NB4 (cell line): ENCODE measurements at regions not wholly inside any gene's neighbourhood (a gene's known extent, or its start where the extent isn't known, plus 50 kb on each side); places are given as distances from the start of the nearest gene placed in this dataset.

Experiments
- MYC ChIP-seq: IDR thresholded peaks from 2 replicates; pipeline ENCODE4 v1.6.1; 2011; ENCODE audit warnings: low read depth, low read length
- POLR2A ChIP-seq: IDR thresholded peaks from 2 replicates; pipeline ENCODE4 v1.6.1; 2011; ENCODE audit warnings: mild to moderate bottlenecking; ENCODE audit not compliant: insufficient read length; ENCODE audit errors: extremely low read depth
- TF ChIP-seq, protein P1 (sequence below): IDR thresholded peaks from one replicate; pipeline ENCODE4 v1.5.1; 2012; ENCODE audit warnings: low read depth, low read length
- TF ChIP-seq, protein P2 (sequence below): IDR thresholded peaks from 2 replicates; pipeline ENCODE4 v1.6.1; 2011; ENCODE audit warnings: low read depth, low read length

DNA sequence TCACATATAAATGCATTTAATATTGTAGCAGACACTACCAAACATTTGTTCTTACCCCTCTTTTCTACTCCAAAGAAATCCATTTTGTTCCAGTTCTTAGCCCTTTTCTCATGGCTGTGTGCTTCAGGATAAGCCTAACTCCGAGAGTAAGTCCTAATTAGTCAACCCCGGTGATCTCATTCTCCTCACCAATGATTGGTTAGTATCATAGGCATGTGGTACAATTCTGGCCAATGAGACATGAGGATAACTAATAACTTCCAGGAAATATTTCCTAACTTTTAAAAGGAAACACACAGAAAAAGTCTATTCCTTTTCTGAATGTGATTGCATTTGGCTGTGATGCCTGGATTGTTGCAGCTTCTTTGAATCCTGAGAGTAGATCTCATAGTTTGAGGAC, 116.0 kb downstream of the GPR63 start:
- TF ChIP-seq MYC (no peak), POLR2A (no peak)
- TF ChIP-seq, protein P1, sequence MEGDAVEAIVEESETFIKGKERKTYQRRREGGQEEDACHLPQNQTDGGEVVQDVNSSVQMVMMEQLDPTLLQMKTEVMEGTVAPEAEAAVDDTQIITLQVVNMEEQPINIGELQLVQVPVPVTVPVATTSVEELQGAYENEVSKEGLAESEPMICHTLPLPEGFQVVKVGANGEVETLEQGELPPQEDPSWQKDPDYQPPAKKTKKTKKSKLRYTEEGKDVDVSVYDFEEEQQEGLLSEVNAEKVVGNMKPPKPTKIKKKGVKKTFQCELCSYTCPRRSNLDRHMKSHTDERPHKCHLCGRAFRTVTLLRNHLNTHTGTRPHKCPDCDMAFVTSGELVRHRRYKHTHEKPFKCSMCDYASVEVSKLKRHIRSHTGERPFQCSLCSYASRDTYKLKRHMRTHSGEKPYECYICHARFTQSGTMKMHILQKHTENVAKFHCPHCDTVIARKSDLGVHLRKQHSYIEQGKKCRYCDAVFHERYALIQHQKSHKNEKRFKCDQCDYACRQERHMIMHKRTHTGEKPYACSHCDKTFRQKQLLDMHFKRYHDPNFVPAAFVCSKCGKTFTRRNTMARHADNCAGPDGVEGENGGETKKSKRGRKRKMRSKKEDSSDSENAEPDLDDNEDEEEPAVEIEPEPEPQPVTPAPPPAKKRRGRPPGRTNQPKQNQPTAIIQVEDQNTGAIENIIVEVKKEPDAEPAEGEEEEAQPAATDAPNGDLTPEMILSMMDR = no peak
- TF ChIP-seq, protein P2, sequence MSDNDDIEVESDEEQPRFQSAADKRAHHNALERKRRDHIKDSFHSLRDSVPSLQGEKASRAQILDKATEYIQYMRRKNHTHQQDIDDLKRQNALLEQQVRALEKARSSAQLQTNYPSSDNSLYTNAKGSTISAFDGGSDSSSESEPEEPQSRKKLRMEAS = no peak
